ENCODE measurements at regions not wholly inside any gene's neighbourhood (a gene's known extent, or its start where the extent isn't known, plus 50 kb on each side); places are given as distances from the start of the nearest gene placed in this dataset.

GRCh38 chr2:226358688-226359087 lies 440.9 kb downstream of the IRS1 start:
- no peaks in the 10 kb centered on the region for H3K36me3 ChIP-seq (replicated peaks in 1 of 2; ENCODE audit: control insufficient read depth in 1 of 2, insufficient read depth in 2 of 2, low read length in 2 of 2)
- no peaks in the 10 kb centered on the region for H3K79me2 ChIP-seq (ENCODE audit: insufficient read depth, low read length)
- H3K4me3 ChIP-seq (replicated peaks in 1 of 3; ENCODE audit: insufficient read depth in 1 of 3, low read depth in 2 of 3, low read length in 3 of 3) = no peak overlapping the region
- H3K9me3 ChIP-seq (ENCODE audit: low read length) = no peaks in the 10 kb centered on the region
- H2AFZ ChIP-seq (ENCODE audit: low read length) = no peak overlapping the region
- ChIA-PET POLR2A (no interaction called here), CTCF (ENCODE audit: low intra/inter-chr PET ratio, low total read pairs) (no interaction called here)
- FAIRE-seq (no peak), DNase-seq (ENCODE audit: low spot score) (no peak), ATAC-seq (no peak)
- no TSS peak for BruUV-seq (replicated peaks)
- no peaks in the 10 kb centered on the region for H4K20me1 ChIP-seq (ENCODE audit: insufficient read depth, low read length)
- H3K9ac ChIP-seq (ENCODE audit: insufficient read depth, low read depth, low read length) = no peak overlapping the region
- in situ Hi-C loops (cut with HindIII; ENCODE audit: extremely low pct_ligation_motif_present, low pct_unique_long_range_greater_than_20kb) (no loop called here), intact Hi-C loops (cut with micrococcal nuclease; ENCODE audit: unreplicated experiment) (no loop called here)
- H3K27ac ChIP-seq (ENCODE audit: extremely low read length, insufficient read depth, low read length) = no peak overlapping the region
- no peak overlapping the region for H3K4me2 ChIP-seq (ENCODE audit: low read depth, low read length)
- no peak for TF ChIP-seq PPARG (CRISPR knock-in tag; conservative IDR thresholded peaks at IDR 0.05)
- TF ChIP-seq LBX2 (CRISPR knock-in tag; IDR thresholded peaks at IDR 0.05; ENCODE audit: borderline replicate concordance) = no peak
- no peak for TF ChIP-seq GTF2F1 (IDR thresholded peaks at IDR 0.05; ENCODE audit: low read length)
- no peak for TF ChIP-seq ZNF605 (CRISPR knock-in tag; IDR thresholded peaks at IDR 0.05)
- TF ChIP-seq REPIN1 (CRISPR knock-in tag; IDR thresholded peaks at IDR 0.05; ENCODE audit: borderline replicate concordance, low read depth) = no peak
- no peak for TF ChIP-seq TBL1XR1 (IDR thresholded peaks at IDR 0.05; ENCODE audit: borderline replicate concordance, low read length, partially characterized antibody)
- TF ChIP-seq CHD4 (IDR thresholded peaks at IDR 0.05; ENCODE audit: borderline replicate concordance, low read length) = no peak
- TF ChIP-seq ZBTB20 (CRISPR knock-in tag; IDR thresholded peaks at IDR 0.05; ENCODE audit: borderline replicate concordance, low read depth) = no peak
- TF ChIP-seq SMARCC2 (IDR thresholded peaks at IDR 0.05) = no peak
- TF ChIP-seq HNRNPUL1 (IDR thresholded peaks at IDR 0.05; ENCODE audit: low read depth, low read length) = no peak
- no peak for TF ChIP-seq ZSCAN22 (CRISPR knock-in tag; IDR thresholded peaks at IDR 0.05)
- no peak for TF ChIP-seq ELF3 (CRISPR knock-in tag; IDR thresholded peaks at IDR 0.05)
- TF ChIP-seq CCAR2 (optimal IDR thresholded peaks at IDR 0.05; ENCODE audit: low read depth, low read length) = no peak
- no peak for TF ChIP-seq ATRX (CRISPR knock-in tag; IDR thresholded peaks at IDR 0.05; ENCODE audit: borderline replicate concordance)
- no peak for TF ChIP-seq NFIC (IDR thresholded peaks at IDR 0.05; ENCODE audit: low read length)
- peaks cover 5% of the 10 kb centered on the region; the same call in 1 of the 2 replicates for H3K4me1 ChIP-seq (ENCODE audit: insufficient read depth, low read length)
- WGBS (ENCODE audit: low lambda C conversion rate) = 60% methylated on average over 5 of the region's 5 CpGs
- no peaks in the 10 kb centered on the region; a peak in 1 of 5 replicates for H3K27me3 ChIP-seq (ENCODE audit: control insufficient read depth in 1 of 2, insufficient read depth in 2 of 2, low read length in 2 of 2)
